ENCODE measurements at regions not wholly inside any gene's neighbourhood (a gene's known extent, or its start where the extent isn't known, plus 50 kb on each side); places are given as distances from the start of the nearest gene placed in this dataset.
A peak's percentile ranks its signal among the peaks of the same experiment; 100 is the strongest.

DNA sequence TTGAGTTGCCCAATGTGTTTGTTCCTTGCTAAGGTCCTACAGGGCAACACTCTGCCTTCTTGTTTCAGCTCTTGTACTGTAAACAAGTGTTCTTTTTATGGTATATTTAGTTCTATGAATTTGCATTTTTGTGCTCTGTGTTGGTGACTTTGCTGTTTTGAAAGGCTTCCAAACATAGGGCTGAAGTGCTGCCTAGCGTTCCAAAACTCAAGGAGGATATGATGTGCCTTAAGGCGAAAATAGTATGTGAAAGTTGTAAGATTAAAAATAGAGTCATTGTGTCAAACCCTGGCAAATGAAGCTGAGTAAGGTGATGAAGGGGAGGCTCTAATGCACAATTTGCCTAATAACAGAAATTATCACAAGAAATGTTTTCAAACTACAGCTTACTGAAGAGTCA lies 372.7 kb upstream of the TOM1L1 start:
- H3K27me3 Mint-ChIP-seq (ENCODE audit: unreplicated experiment), result peaks cover 3% of the 10 kb centered on the region
- DNase-seq (ENCODE audit: low spot score), result no peak
- no peaks in the 10 kb centered on the region for H3K36me3 Mint-ChIP-seq (ENCODE audit: low read depth, unreplicated experiment)
- H3K4me1 Mint-ChIP-seq (ENCODE audit: unreplicated experiment), result no peaks in the 10 kb centered on the region
- H3K4me3 Mint-ChIP-seq (ENCODE audit: unreplicated experiment), result no peak overlapping the region
- H3K27ac Mint-ChIP-seq (ENCODE audit: unreplicated experiment), result no peak overlapping the region
- H3K9me3 Mint-ChIP-seq (ENCODE audit: unreplicated experiment), result no peaks in the 10 kb centered on the region
- TF ChIP-seq, protein P1, sequence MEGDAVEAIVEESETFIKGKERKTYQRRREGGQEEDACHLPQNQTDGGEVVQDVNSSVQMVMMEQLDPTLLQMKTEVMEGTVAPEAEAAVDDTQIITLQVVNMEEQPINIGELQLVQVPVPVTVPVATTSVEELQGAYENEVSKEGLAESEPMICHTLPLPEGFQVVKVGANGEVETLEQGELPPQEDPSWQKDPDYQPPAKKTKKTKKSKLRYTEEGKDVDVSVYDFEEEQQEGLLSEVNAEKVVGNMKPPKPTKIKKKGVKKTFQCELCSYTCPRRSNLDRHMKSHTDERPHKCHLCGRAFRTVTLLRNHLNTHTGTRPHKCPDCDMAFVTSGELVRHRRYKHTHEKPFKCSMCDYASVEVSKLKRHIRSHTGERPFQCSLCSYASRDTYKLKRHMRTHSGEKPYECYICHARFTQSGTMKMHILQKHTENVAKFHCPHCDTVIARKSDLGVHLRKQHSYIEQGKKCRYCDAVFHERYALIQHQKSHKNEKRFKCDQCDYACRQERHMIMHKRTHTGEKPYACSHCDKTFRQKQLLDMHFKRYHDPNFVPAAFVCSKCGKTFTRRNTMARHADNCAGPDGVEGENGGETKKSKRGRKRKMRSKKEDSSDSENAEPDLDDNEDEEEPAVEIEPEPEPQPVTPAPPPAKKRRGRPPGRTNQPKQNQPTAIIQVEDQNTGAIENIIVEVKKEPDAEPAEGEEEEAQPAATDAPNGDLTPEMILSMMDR (IDR thresholded peaks at IDR 0.05; ENCODE audit: unreplicated experiment), result no peak

- no peak for DNase-seq (ENCODE audit: low spot score)
- H3K27ac Mint-ChIP-seq (ENCODE audit: unreplicated experiment), result no peak overlapping the region
- no peaks in the 10 kb centered on the region for H3K4me1 Mint-ChIP-seq (ENCODE audit: unreplicated experiment)
- no peak overlapping the region for H3K4me3 Mint-ChIP-seq (ENCODE audit: unreplicated experiment)
- TF ChIP-seq, protein P1 (IDR thresholded peaks at IDR 0.05; ENCODE audit: unreplicated experiment), result no peak
- H3K27me3 Mint-ChIP-seq (ENCODE audit: unreplicated experiment), result peaks cover 3% of the 10 kb centered on the region
- no peaks in the 10 kb centered on the region for H3K9me3 Mint-ChIP-seq (ENCODE audit: unreplicated experiment)
- no peaks in the 10 kb centered on the region for H3K36me3 Mint-ChIP-seq (ENCODE audit: low read depth, unreplicated experiment)
Measured at GRCh38 chr17:54530398-54530797, 370.3 kb upstream of the TOM1L1 start.

- Mint-ChIP-seq H3K27me3 (ENCODE audit: unreplicated experiment) (peaks cover under 1% of the 10 kb centered on the region), H3K36me3 (ENCODE audit: low read depth, unreplicated experiment) (no peaks in the 10 kb centered on the region), H3K9me3 (ENCODE audit: unreplicated experiment) (no peaks in the 10 kb centered on the region), H3K27ac (ENCODE audit: unreplicated experiment) (no peak overlapping the region), H3K4me1 (ENCODE audit: unreplicated experiment) (no peaks in the 10 kb centered on the region), H3K4me3 (ENCODE audit: unreplicated experiment) (no peak overlapping the region)
- DNase-seq (ENCODE audit: low spot score), result no peak
- TF ChIP-seq, protein P1 (IDR thresholded peaks at IDR 0.05; ENCODE audit: unreplicated experiment), result no peak
Measured at GRCh38 chr17:54536306-54536705, 364.3 kb upstream of the TOM1L1 start.

DNA sequence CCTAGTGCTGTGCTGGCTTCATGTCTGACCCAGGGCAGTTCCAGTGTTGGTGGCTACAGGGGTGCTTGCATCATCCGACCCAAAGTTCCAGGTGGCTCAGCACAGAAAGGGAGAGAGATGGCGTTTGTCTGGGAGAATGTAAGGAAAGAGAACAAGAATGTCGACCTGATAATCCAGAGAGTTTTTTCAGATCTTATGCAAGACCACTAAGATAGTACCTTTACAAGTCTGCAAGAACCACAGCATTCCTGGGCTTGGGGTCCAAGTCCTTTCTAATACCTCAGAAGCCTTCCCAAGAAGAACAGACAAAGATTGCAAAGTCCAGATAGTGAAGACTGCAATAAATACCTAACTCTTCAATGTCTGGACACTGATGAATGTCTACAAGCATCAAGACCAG lies 363.0 kb upstream of the TOM1L1 start:
- no peaks in the 10 kb centered on the region for H3K4me1 Mint-ChIP-seq (ENCODE audit: unreplicated experiment)
- no peak overlapping the region for H3K4me3 Mint-ChIP-seq (ENCODE audit: unreplicated experiment)
- no peaks in the 10 kb centered on the region for H3K9me3 Mint-ChIP-seq (ENCODE audit: unreplicated experiment)
- no peaks in the 10 kb centered on the region for H3K36me3 Mint-ChIP-seq (ENCODE audit: low read depth, unreplicated experiment)
- H3K27ac Mint-ChIP-seq (ENCODE audit: unreplicated experiment), result no peak overlapping the region
- TF ChIP-seq, protein P1 (IDR thresholded peaks at IDR 0.05; ENCODE audit: unreplicated experiment), result no peak
- no peak for DNase-seq (ENCODE audit: low spot score)
- H3K27me3 Mint-ChIP-seq (ENCODE audit: unreplicated experiment), result no peaks in the 10 kb centered on the region

- H3K4me1 Mint-ChIP-seq (ENCODE audit: unreplicated experiment), result no peaks in the 10 kb centered on the region
- TF ChIP-seq, protein P1 (IDR thresholded peaks at IDR 0.05; ENCODE audit: unreplicated experiment), result no peak
- H3K36me3 Mint-ChIP-seq (ENCODE audit: low read depth, unreplicated experiment), result no peaks in the 10 kb centered on the region
- H3K27me3 Mint-ChIP-seq (ENCODE audit: unreplicated experiment), result peaks cover 2% of the 10 kb centered on the region
- H3K27ac Mint-ChIP-seq (ENCODE audit: unreplicated experiment), result no peak overlapping the region
- no peaks in the 10 kb centered on the region for H3K9me3 Mint-ChIP-seq (ENCODE audit: unreplicated experiment)
- peak; percentile 8 for DNase-seq (ENCODE audit: low spot score)
- H3K4me3 Mint-ChIP-seq (ENCODE audit: unreplicated experiment), result no peak overlapping the region
Measured at GRCh38 chr17:54544249-54544648, 356.4 kb upstream of the TOM1L1 start.

Measured in endothelial cell (in vitro differentiated cells).